HCT116 (cell line): ENCODE measurements at regions not wholly inside any gene's neighbourhood (a gene's known extent, or its start where the extent isn't known, plus 50 kb on each side); places are given as distances from the start of the nearest gene placed in this dataset.

Experiments used
- ATAC-seq: fragments of 200-7000 bp; cut with Tn5 transposase; 2 replicates; pipeline ENCODE4 v1.9.1; 2020; ENCODE audit warnings: mild to moderate bottlenecking, moderate library complexity
- BruUV-seq: library from RNA; stranded (reverse); fragments of 400-500 nt; replicated peaks from 2 replicates; lab custom pipeline; 2021; lab: Mats Ljungman, UMichigan
- CTCF ChIA-PET: fragments of 300-600 bp; sonication (Branson Sonifier 250); formaldehyde crosslinking; loops from one replicate; lab custom pipeline; 2021; ENCODE audit warnings: antibody characterized with exemption; lab: Charles Lee
- POLR2A ChIA-PET: fragments of 300-600, 350-600 bp; sonication (Branson Sonifier 250); formaldehyde crosslinking; loops from one replicate; lab custom pipeline; 2021; ENCODE audit warnings: antibody characterized with exemption; lab: Charles Lee
- RAD21 ChIA-PET, 2 experiments: fragments of 300-600 bp; sonication (Branson Sonifier 250); formaldehyde crosslinking; loops; one replicate each; lab custom pipeline; 2023; ENCODE audit warnings: low total read pairs in 2 of 2; ENCODE audit not compliant: uncharacterized antibody in 2 of 2, unreplicated experiment in 2 of 2, low non-redundant PET in 1 of 2; lab: Charles Lee
- DNase-seq: peaks from one replicate; pipeline ENCODE4 v3.0.0-alpha.2; 2010; ENCODE audit warnings: low read depth, low spot score
- H2AFZ ChIP-seq: fragments of 200-600 bp; shearing (Covaris generic), sonication (generic); 2 replicates; pipeline ENCODE4 v1.6.1; 2017; ENCODE audit warnings: low read depth, mixed run types, mixed read lengths, antibody characterized with exemption, low read length; ENCODE audit not compliant: poor library complexity, severe bottlenecking
- H3K27ac ChIP-seq: 2 replicates; pipeline ENCODE4 v1.5.1; 2012; ENCODE audit warnings: low read depth, low read length
- H3K27me3 ChIP-seq: fragments of 200-600 bp; sonication (generic); 2 replicates; pipeline ENCODE4 v1.6.1; 2016; ENCODE audit warnings: mixed run types, low read length, mixed read lengths; ENCODE audit not compliant: insufficient read depth
- H3K36me3 ChIP-seq, 2 experiments: fragments of 200-500 bp in 1 of 2; fragments of 200-600 bp in 1 of 2; sonication (Bioruptor generic) in 1 of 2; sonication (generic) in 1 of 2; 2 replicates each; pipeline versions ENCODE4 v1.5.1 to v1.6.1; 2014 to 2016; ENCODE audit warnings: low read length in 2 of 2, inconsistent platforms in 1 of 2, mixed read lengths in 1 of 2, mixed run types in 1 of 2; ENCODE audit not compliant: insufficient read depth in 2 of 2, control insufficient read depth in 1 of 2
- H3K4me1 ChIP-seq, 2 experiments: fragments of 200-600 bp in 1 of 2; sonication (generic) in 1 of 2; 2 replicates each; pipeline versions ENCODE4 v1.5.1 to v1.6.1; 2012 to 2017; ENCODE audit warnings: low read length in 2 of 2, inconsistent platforms in 1 of 2, mild to moderate bottlenecking in 1 of 2, mixed read lengths in 1 of 2, mixed run types in 1 of 2, moderate library complexity in 1 of 2; ENCODE audit not compliant: insufficient read depth in 2 of 2, control insufficient read depth in 1 of 2
- H3K4me2 ChIP-seq: fragments of 200-600 bp; sonication (generic); 2 replicates; pipeline ENCODE4 v1.6.1; 2017; ENCODE audit warnings: mixed run types, low read length, mixed read lengths
- H3K4me3 ChIP-seq, 2 experiments: fragments of 200-600 bp in 1 of 2; sonication (generic) in 1 of 2; replicated peaks in 1 of 2; 2 replicates each; pipeline ENCODE4 v1.5.1; 2011 to 2016; ENCODE audit warnings: low read length in 2 of 2, control low read depth in 1 of 2, low read depth in 1 of 2, mild to moderate bottlenecking in 1 of 2, mixed read lengths in 1 of 2, mixed run types in 1 of 2
- H3K79me2 ChIP-seq: fragments of 200-600 bp; sonication (generic); 2 replicates; pipeline ENCODE4 v1.6.1; 2017; ENCODE audit warnings: mild to moderate bottlenecking, mixed run types, low read length, moderate library complexity, mixed read lengths; ENCODE audit not compliant: insufficient read depth
- H3K9ac ChIP-seq: fragments of 200-600 bp; sonication (generic); 2 replicates; pipeline ENCODE4 v1.6.1; 2016; ENCODE audit warnings: low read length, mixed read lengths
- H3K9me2 ChIP-seq: fragments of 200-600 bp; sonication (generic), shearing (Covaris generic); 2 replicates; pipeline ENCODE4 v1.6.1; 2017; ENCODE audit warnings: mixed run types, mild to moderate bottlenecking, moderate library complexity; ENCODE audit not compliant: insufficient read depth
- H3K9me3 ChIP-seq, 2 experiments: fragments of 200-500 bp in 1 of 2; fragments of 200-600 bp in 1 of 2; sonication (Bioruptor generic) in 1 of 2; sonication (generic) in 1 of 2; 2 replicates each; pipeline ENCODE4 v1.6.1; 2014 to 2017; ENCODE audit warnings: low read length in 2 of 2, mixed read lengths in 2 of 2, inconsistent platforms in 1 of 2, low read depth in 1 of 2, mild to moderate bottlenecking in 1 of 2, mixed run types in 1 of 2, moderate library complexity in 1 of 2; ENCODE audit not compliant: control insufficient read depth in 1 of 2, insufficient read depth in 1 of 2
- H4K20me1 ChIP-seq: fragments of 200-600 bp; sonication (generic), shearing (Covaris generic); 2 replicates; pipeline ENCODE4 v1.6.1; 2017; ENCODE audit warnings: mixed run types, mild to moderate bottlenecking, moderate library complexity; ENCODE audit not compliant: insufficient read depth
- ATF3 ChIP-seq: IDR thresholded peaks from 2 replicates; pipeline ENCODE4 v1.6.1; 2012
- EGR1 ChIP-seq: IDR thresholded peaks from 2 replicates; pipeline ENCODE4 v1.6.1; 2012; ENCODE audit warnings: low read depth
- ELF1 ChIP-seq: IDR thresholded peaks from 2 replicates; pipeline ENCODE4 v1.6.1; 2012; ENCODE audit warnings: low read depth, borderline replicate concordance
- FOSL1 ChIP-seq: IDR thresholded peaks from 2 replicates; pipeline ENCODE4 v1.6.1; 2012; ENCODE audit warnings: low read depth
- POLR2AphosphoS5 ChIP-seq: IDR thresholded peaks from 2 replicates; pipeline ENCODE4 v1.6.1; 2011; ENCODE audit warnings: mild to moderate bottlenecking, low read depth, low read length, moderate library complexity
- REST ChIP-seq: IDR thresholded peaks from 2 replicates; pipeline ENCODE4 v1.6.1; 2012; ENCODE audit warnings: low read depth
- SIN3A ChIP-seq: IDR thresholded peaks from 2 replicates; pipeline ENCODE4 v1.6.1; 2012; ENCODE audit warnings: low read depth
- TCF7L2 ChIP-seq: IDR thresholded peaks from 2 replicates; pipeline ENCODE4 v1.7.0; 2011; ENCODE audit warnings: borderline replicate concordance, inconsistent platforms; ENCODE audit not compliant: insufficient read depth, insufficient read length; ENCODE audit errors: extremely low read depth
- YY1 ChIP-seq: IDR thresholded peaks from 2 replicates; pipeline ENCODE4 v1.6.1; 2011; ENCODE audit warnings: low read length, low read depth, moderate library complexity, mild to moderate bottlenecking; ENCODE audit not compliant: insufficient replicate concordance; ENCODE audit errors: extremely low read depth
- ZNF274 ChIP-seq: fragments of 200-500 bp; sonication (Bioruptor generic); IDR thresholded peaks from 2 replicates; pipeline ENCODE4 v1.6.1; 2014; ENCODE audit warnings: mild to moderate bottlenecking, low read depth, low read length, inconsistent platforms
- intact Hi-C: fragments of 100-400 bp; cut with micrococcal nuclease; formaldehyde crosslinking; loops from 2 replicates; pipeline ENCODE4 v1.10.0; 2022

GRCh38 chr3:59464187-59464586, 414.4 kb upstream of the CFAP20DC start:
- Histone ChIP-seq H2AFZ (no peak overlapping the region), H3K4me1 (no peaks in the 10 kb centered on the region), H3K9ac (no peak overlapping the region), H3K4me2 (no peak overlapping the region), H3K36me3 (no peaks in the 10 kb centered on the region), H3K27me3 (no peaks in the 10 kb centered on the region), H3K9me2 (no peaks in the 10 kb centered on the region), H3K27ac (no peak overlapping the region), H3K9me3 (no peaks in the 10 kb centered on the region), H4K20me1 (no peaks in the 10 kb centered on the region), H3K79me2 (no peaks in the 10 kb centered on the region), H3K4me3 (no peak overlapping the region)
- POLR2A ChIA-PET = no interaction called here
- no peak for DNase-seq
- CTCF ChIA-PET = no interaction called here
- ATAC-seq = no peak
- RAD21 ChIA-PET = no interaction called here
- intact Hi-C loops = no loop called here
- no peak for TF ChIP-seq POLR2AphosphoS5
- TF ChIP-seq SIN3A = no peak
- no peak for TF ChIP-seq ATF3
- TF ChIP-seq ZNF274 = no peak
- TF ChIP-seq REST = no peak
- no TSS peak for BruUV-seq

- H3K27ac ChIP-seq = no peak overlapping the region
- H4K20me1 ChIP-seq = no peaks in the 10 kb centered on the region
- no peaks in the 10 kb centered on the region for H3K9me2 ChIP-seq
- intact Hi-C loops = no loop called here
- no peak for ATAC-seq
- H3K9ac ChIP-seq = no peak overlapping the region
- ChIA-PET RAD21 (no interaction called here), CTCF (no interaction called here), POLR2A (no interaction called here)
- no peaks in the 10 kb centered on the region for H3K36me3 ChIP-seq
- no TSS peak for BruUV-seq
- H2AFZ ChIP-seq = no peak overlapping the region
- no peak overlapping the region for H3K4me3 ChIP-seq
- no peaks in the 10 kb centered on the region for H3K4me1 ChIP-seq
- no peaks in the 10 kb centered on the region for H3K79me2 ChIP-seq
- no peak for DNase-seq
- H3K4me2 ChIP-seq = no peak overlapping the region
- no peaks in the 10 kb centered on the region for H3K9me3 ChIP-seq
- TF ChIP-seq FOSL1 (no peak), EGR1 (no peak), ELF1 (no peak), ZNF274 (no peak), YY1 (no peak), TCF7L2 (no peak)
- TF ChIP-seq, all 23 proteins: peak for 0
- no peaks in the 10 kb centered on the region for H3K27me3 ChIP-seq
Measured at GRCh38 chr3:59463253-59463652, 413.4 kb upstream of the CFAP20DC start.
